Motor neuron (in vitro differentiated cells): ENCODE measurements at regions not wholly inside any gene's neighbourhood (a gene's known extent, or its start where the extent isn't known, plus 50 kb on each side); places are given as distances from the start of the nearest gene placed in this dataset.

ENCODE experiments used
- ATAC-seq, 8 experiments: fragments of 200-7000 bp; cut with Tn5 transposase; replicated peaks in 6 of 8; 2 replicates each; pipeline ENCODE4 v1.8.0; 2021; ENCODE audit warnings: mild to moderate bottlenecking in 8 of 8, moderate library complexity in 8 of 8
- H3K27ac ChIP-seq, 2 donors: fragments of 250-450 bp; sonication (Bioruptor Pico); 2 replicates each; pipeline ENCODE4 v1.9.0; 2021; ENCODE audit warnings: antibody characterized with exemption in 2 of 2, mild to moderate bottlenecking in 2 of 2, moderate library complexity in 1 of 2
- H3K4me1 ChIP-seq, 2 donors: fragments of 250-450 bp; sonication (Bioruptor Pico); replicated peaks in 1 of 2; 2 replicates each; pipeline ENCODE4 v1.6.1; 2021; ENCODE audit warnings: antibody characterized with exemption in 2 of 2, mild to moderate bottlenecking in 2 of 2, moderate library complexity in 1 of 2
- H3K4me3 ChIP-seq, 5 donors: fragments of 250-450 bp; sonication (Bioruptor Pico); 2 replicates each; pipeline ENCODE4 v1.9.0; 2021; ENCODE audit warnings: antibody characterized with exemption in 5 of 5, mild to moderate bottlenecking in 5 of 5, moderate library complexity in 4 of 5
- WGBS, 10 experiments: fragments of 450-650 bp; shearing (Covaris generic); methylation state at CpG; one replicate each; pipeline ENCODE4 v1.0.0; 2022; 5-methylcytosine and 5-hydroxymethylcytosine counted together
- in situ Hi-C, 9 experiments: fragments of 400-800 bp; cut with MboI; loops; one replicate each; pipeline ENCODE4 v1.15.0; 2021; ENCODE audit warnings: low sequenced_read_pairs in 9 of 9, low pct_unique_long_range_greater_than_20kb in 2 of 9; ENCODE audit not compliant: unreplicated experiment in 9 of 9

DNA sequence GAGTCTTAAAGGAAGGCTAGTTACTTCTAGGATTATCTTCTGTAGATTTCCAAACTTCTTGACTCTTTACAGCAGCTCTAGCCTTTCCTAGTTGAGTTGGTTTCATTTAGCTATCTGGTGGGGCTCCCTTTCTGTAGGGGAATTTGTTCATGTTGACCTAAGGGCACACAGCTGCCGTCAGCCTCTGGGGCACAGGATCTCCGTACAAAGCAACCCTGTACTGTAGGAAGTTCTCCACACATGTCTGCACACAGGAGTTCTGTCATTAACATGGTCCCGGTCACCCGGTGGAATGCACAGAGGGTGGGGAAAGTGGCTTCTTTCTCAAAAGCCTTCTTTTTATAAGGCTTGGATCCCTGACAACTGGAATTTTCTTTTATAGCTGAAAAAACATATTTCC is 88.7 kb upstream of the TNIK start:
- ATAC-seq = peak in 2 of 8 experiments; percentile 52 to 79
- Histone ChIP-seq H3K4me3 (no peak overlapping the region), H3K27ac (no peak overlapping the region), H3K4me1 (no peaks in the 10 kb centered on the region)
- in situ Hi-C loops = no loop called here
- 17 to 78% (median 64%) methylated on average over 1 to 4 of the region's 4 CpGs; no CpG with 5 or more reads in 5 of the 10 experiments for WGBS, 10 experiments

DNA sequence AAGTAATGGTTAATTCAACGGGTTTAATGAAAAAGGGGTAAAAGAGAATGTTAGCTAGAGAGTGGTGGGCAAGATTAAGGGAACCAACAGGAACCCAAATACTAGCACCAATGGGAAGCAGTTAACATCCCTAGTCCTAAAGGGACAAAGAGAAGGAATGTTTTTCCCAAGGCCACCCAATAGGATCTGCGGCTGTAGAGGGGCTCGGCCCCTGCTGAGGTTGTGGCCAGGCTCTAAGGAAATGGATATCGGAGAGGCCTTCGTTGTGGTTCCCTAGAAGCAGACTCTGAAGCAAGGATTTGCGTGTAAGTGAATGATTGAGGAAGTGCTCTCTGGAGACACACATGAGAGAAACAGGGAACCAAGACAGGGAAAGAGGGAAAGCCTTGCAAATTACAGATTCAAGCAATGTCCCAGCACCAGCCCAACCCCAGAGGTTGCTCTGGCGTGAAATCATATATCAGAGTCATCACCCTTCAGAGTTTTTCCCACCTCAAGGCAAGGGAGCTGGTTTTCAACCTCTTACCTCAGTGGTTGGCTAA is 83.6 kb upstream of the TNIK start:
- WGBS, 10 experiments = 70 to 95% (median 90%) methylated on average over 1 to 5 of the region's 7 CpGs; no CpG with 5 or more reads in 1 of the 10 experiments
- ATAC-seq = no peak
- H3K4me3 ChIP-seq = no peak overlapping the region
- in situ Hi-C loops = no loop called here
- no peak overlapping the region for H3K27ac ChIP-seq
- H3K4me1 ChIP-seq = no peaks in the 10 kb centered on the region

DNA sequence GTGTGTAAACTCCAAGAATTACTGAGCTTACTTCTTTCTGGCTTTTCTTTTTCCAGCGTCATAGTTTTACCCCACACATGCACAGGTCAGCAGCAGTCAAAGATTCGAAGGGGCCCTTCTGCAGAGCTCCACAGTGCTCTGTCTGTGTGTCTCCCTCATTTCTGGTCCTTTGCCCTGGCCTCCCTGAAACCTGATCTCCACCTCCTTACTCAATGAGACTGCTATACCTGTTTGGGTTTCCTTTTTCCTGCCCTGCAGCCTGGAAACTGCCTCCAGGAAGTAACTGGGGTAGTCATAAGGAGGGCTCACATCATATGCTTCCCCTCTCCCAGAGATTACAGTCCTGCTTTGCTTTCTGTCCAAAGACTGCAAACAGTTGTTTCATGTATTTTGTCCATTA is 82.8 kb upstream of the TNIK start:
- no peak overlapping the region for H3K27ac ChIP-seq
- no peak for ATAC-seq
- H3K4me3 ChIP-seq = no peak overlapping the region
- in situ Hi-C loops = no loop called here
- H3K4me1 ChIP-seq = no peaks in the 10 kb centered on the region
- WGBS, 10 experiments = 0 to 80% (median 42%) methylated on average over 1 to 2 of the region's 2 CpGs; no CpG with 5 or more reads in 4 of the 10 experiments

DNA sequence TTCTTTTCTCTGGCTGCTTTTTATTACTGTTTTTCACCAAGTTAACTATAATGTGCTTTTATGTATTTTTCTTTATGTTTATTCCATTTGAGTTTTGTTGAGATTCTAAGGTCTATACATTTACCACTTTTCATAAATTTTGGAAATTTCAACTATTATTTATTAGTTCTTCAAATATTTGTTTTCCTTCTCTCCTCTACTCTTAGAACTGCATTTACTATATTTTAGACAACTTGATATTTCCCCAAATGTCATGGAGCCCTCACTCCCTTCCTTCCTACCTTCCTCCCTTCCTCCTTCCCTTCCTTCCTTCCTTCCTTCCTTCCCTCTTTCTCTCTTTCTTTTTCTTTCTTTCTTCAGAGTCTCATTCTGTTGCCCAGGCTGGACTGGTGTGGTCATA is 81.4 kb upstream of the TNIK start:
- no peak for ATAC-seq
- H3K27ac ChIP-seq = no peak overlapping the region
- H3K4me1 ChIP-seq = no peaks in the 10 kb centered on the region
- no peak overlapping the region for H3K4me3 ChIP-seq
- in situ Hi-C loops = no loop called here

DNA sequence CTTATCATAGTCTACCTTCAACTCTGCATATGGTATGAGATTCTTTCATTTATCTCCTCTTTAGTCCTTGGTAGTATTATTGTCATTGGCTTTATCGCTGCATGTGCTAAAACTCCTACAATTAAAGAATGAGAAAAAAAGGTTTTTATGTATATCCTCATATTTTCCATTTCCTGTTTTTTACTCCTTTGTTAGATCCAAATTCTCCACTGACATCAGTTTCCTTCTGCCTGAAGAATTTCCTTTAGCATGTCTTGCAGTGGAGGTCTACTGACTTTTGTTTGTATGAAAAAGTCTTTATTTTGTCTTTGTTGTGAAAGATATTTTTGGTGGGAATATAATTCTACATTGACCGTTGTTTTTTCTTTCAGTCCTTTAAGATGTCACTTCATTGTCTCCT is 81.0 kb upstream of the TNIK start:
- ATAC-seq = no peak
- no peaks in the 10 kb centered on the region for H3K4me1 ChIP-seq
- H3K27ac ChIP-seq = no peak overlapping the region
- WGBS, 10 experiments = 56 to 100% (median 90%) methylated on average over 1 to 2 of the region's 2 CpGs
- in situ Hi-C loops = no loop called here
- H3K4me3 ChIP-seq = no peak overlapping the region

DNA sequence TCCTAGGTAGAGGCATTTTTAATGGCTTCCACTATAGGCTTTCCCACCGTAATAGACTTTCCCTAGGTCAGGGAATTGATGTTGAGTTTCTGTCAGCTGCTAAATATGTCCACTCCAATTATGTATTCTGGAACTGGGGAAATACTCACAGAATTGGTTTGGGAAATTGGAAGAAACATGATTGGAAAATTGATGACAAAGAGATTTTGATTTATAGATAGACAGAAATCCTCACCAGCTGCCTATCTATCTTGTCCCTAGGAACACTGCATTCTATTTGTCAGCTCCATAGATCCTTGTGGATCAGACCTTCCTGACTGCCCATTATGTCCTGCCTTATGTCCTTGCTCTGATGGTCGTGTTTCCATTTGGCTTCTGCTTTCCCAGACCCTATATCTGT is 75.6 kb upstream of the TNIK start:
- Histone ChIP-seq H3K4me1 (no peaks in the 10 kb centered on the region), H3K27ac (no peak overlapping the region), H3K4me3 (no peak overlapping the region)
- in situ Hi-C loops = no loop called here
- no peak for ATAC-seq
- WGBS, 10 experiments = 43 to 100% (median 60%) methylated on average over 1 to 2 of the region's 2 CpGs; no CpG with 5 or more reads in 1 of the 10 experiments

DNA sequence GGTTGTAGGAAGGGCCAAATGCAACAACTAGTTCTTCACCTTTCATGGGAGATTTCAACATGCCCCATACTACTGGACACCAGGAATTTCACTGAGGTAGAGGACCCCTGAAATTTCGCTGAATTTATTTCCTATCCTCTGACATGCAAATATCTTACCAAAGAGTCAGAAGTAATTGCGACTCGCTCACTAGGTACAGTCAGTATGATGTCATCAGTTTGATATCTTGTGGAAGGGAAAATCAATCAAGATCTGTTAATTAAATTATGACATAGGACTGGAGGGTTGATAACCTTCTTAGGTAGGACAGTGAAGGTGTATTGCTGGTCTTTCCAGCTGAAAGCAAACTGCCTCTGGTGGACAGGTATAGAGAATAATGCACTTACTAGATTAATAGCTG is 74.9 kb upstream of the TNIK start:
- H3K4me1 ChIP-seq = no peaks in the 10 kb centered on the region
- in situ Hi-C loops = no loop called here
- ATAC-seq = no peak
- no peak overlapping the region for H3K27ac ChIP-seq
- 14 to 100% (median 81%) methylated on average over 1 to 3 of the region's 3 CpGs; no CpG with 5 or more reads in 3 of the 10 experiments for WGBS, 10 experiments
- H3K4me3 ChIP-seq = no peak overlapping the region

DNA sequence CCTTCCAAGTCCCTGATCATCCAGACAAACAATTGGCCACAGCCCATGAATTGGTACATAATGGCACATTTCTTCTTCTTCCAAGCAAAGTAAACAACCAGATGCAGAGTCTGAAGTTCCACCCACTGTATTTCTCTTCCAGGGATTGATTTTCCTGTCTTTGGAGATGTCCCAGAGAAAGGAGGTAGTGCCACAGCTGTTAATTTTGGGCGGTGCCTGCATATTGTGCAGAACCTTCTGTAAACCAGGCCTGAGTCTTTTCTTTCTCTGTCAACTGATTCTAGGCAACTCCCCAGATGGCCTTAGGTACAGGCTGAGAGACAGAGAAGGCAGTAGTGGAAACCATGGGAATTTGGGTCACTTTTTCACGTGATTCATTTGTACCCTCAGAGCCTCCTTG is 73.5 kb upstream of the TNIK start:
- Histone ChIP-seq H3K4me3 (no peak overlapping the region), H3K4me1 (no peaks in the 10 kb centered on the region), H3K27ac (no peak overlapping the region)
- in situ Hi-C loops = no loop called here
- WGBS, 10 experiments = 20 to 100% (median 85%) methylated on average over 1 to 2 of the region's 2 CpGs; no CpG with 5 or more reads in 4 of the 10 experiments
- ATAC-seq = peak in 3 of 8 experiments; percentile 52 to 96 (median 81)

DNA sequence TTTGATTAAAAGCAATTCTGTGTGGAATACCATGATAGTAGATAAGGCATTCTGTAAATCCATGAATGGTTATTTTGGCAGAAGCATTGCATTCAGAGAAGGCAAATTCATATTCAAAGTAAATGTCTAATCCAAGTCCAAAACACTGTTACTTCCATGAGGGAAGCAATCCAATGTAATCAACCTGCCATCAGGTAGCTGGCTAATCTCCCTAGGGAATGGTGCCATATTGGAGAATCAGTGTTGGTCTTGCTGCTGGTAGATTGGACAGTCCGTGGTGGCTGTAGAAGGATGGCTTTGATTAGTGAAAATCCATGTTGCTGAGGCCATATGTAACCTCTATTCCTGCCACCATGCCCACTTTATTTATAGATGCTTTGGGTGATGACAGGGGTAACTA is 72.1 kb upstream of the TNIK start:
- no peak for ATAC-seq
- H3K27ac ChIP-seq = no peak overlapping the region
- in situ Hi-C loops = no loop called here
- H3K4me1 ChIP-seq = no peaks in the 10 kb centered on the region
- no peak overlapping the region for H3K4me3 ChIP-seq
- 60 to 100% (median 92%) methylated on average over 1 of the region's 1 CpG; no CpG with 5 or more reads in 6 of the 10 experiments for WGBS, 10 experiments

DNA sequence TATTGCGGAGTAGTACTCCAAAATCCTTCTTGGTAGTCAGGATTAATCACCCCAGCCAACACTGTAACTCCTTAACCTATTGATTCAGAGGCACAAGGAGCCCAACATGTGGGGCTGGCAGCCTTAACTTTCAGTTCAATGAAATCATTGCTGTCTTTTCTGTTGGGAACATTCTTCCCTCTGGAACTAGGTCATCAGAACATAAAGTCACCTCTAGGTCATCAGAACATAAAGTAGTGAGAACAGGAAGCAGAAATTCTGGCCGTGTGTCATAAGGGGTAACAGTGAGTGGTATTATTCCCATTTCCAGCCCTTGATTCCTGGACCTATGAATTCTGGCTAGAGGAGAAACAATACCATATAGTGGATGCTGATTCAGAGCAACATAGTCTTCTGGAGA is 71.5 kb upstream of the TNIK start:
- 60 to 88% (median 76%) methylated on average over 1 to 2 of the region's 2 CpGs; no CpG with 5 or more reads in 2 of the 10 experiments for WGBS, 10 experiments
- Histone ChIP-seq H3K4me1 (no peaks in the 10 kb centered on the region), H3K27ac (no peak overlapping the region), H3K4me3 (no peak overlapping the region)
- no peak for ATAC-seq
- in situ Hi-C loops = no loop called here

DNA sequence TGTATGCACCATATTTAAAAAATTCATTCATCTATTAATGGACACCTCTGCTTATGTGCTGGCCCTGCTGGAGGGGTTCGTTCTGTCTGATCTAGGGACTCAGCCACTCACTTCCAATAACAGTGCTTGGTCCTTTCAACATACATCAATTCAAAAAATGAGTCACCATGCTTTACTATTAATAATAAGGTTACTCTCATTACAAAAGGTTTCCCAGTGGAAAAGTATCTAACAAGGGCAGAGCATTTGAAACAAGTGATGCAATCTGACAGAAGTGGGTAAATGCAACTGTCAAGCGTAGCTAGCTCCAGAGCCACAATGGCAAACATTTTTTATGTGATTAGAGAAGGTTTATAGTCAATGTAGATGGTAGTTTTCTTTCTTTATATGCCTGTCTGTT is 67.9 kb upstream of the TNIK start:
- in situ Hi-C loops = no loop called here

DNA sequence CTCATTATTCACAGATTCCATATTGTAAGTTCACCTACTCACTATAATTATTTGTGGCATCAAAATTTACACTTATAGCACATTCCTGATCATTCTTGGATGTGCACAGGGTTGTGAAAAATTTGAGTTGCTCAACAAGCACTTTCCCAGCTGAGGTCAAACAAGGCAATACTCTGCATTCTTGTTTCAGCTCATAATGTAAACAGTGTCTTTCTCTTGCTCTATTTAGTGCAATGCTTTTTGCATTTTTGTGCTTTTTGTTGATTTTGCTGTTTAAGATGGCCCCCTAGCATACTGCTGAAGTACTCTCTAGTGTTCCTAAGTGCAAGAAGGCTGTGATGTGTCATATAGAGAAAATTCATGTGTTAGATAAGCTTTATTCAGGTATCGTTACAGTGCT is 66.7 kb upstream of the TNIK start:
- H3K4me3 ChIP-seq = no peak overlapping the region
- in situ Hi-C loops = no loop called here
- ATAC-seq = no peak

More for the DNA sequence above, 67.9 kb upstream of the TNIK start:
- peak in 5 of 8 experiments; percentile 56 to 80 (median 68) for ATAC-seq
- WGBS, 10 experiments = 57 to 100% (median 80%) methylated on average over 1 to 2 of the region's 2 CpGs; no CpG with 5 or more reads in 3 of the 10 experiments
- Histone ChIP-seq H3K4me1 (no peaks in the 10 kb centered on the region), H3K4me3 (no peak overlapping the region), H3K27ac (no peak overlapping the region)

DNA sequence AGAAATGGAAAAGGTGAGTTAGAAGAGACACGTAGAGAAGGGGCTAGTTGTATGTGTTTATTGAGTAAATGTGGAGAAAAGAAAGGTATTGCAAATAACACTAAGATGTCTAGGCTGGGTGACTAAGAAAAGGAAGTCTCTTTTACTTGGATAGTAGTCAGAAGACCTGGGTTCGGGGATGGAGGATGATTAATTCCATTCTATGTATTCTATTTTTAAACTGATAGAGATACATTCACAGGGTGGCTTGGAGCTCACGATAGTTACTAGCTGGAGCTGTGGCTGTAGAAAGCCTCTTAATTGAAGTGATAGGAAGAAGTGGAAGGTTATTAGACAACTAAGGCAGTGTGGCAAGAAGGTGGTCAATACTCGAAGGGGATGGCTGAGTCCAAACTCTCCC is 65.9 kb upstream of the TNIK start:
- H3K4me1 ChIP-seq = no peaks in the 10 kb centered on the region
- in situ Hi-C loops = no loop called here
- no peak overlapping the region for H3K4me3 ChIP-seq
- ATAC-seq = no peak
- no peak overlapping the region for H3K27ac ChIP-seq
- 38 to 96% (median 77%) methylated on average over 1 to 4 of the region's 4 CpGs for WGBS, 10 experiments

More for the DNA sequence above, 66.7 kb upstream of the TNIK start:
- H3K4me1 ChIP-seq = no peaks in the 10 kb centered on the region
- no peak overlapping the region for H3K27ac ChIP-seq
- 83 to 100% (median 100%) methylated on average over 1 of the region's 1 CpG; no CpG with 5 or more reads in 6 of the 10 experiments for WGBS, 10 experiments

DNA sequence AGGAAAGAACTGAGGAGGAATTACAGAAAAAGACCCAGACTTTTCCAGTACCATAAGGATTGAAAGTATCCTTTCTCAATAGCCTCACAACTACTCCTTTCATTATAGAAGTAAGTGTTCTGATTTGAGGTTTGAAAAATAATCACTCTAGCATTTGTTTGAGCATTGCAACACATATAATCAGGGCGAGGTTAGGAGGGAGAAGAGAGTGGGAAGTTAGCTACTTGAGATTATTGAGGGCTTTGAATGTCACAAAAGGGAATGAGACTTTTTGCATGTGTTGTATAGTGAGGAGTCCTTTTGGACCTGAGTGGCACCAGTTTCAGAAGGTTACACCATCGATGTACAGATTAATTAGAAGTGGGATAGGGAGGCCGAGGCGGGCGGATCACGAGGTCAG is 65.2 kb upstream of the TNIK start:
- H3K4me3 ChIP-seq = no peak overlapping the region
- in situ Hi-C loops = no loop called here
- WGBS, 10 experiments = 75 to 100% (median 88%) methylated on average over 1 to 6 of the region's 6 CpGs; no CpG with 5 or more reads in 3 of the 10 experiments
- no peak for ATAC-seq
- no peaks in the 10 kb centered on the region for H3K4me1 ChIP-seq
- no peak overlapping the region for H3K27ac ChIP-seq
